Neural cell (in vitro differentiated cells): ENCODE measurements at regions not wholly inside any gene's neighbourhood (a gene's known extent, or its start where the extent isn't known, plus 50 kb on each side); places are given as distances from the start of the nearest gene placed in this dataset.

ENCODE experiments used
- H2AFZ ChIP-seq: fragments of 200-600, 300-800 bp; sonication (generic), shearing (Covaris generic); 2 replicates; pipeline ENCODE4 v1.6.0; 2014; ENCODE audit warnings: low read depth, mild to moderate bottlenecking, antibody characterized with exemption, low read length, moderate library complexity
- H3F3A ChIP-seq: fragments of 200-600 bp; shearing (Covaris generic); 2 replicates; pipeline ENCODE4 v1.6.1; 2016; ENCODE audit warnings: mild to moderate bottlenecking, moderate library complexity, mixed read lengths, antibody characterized with exemption, low read length; ENCODE audit not compliant: insufficient read depth, poor library complexity, severe bottlenecking
- H3K27ac ChIP-seq: fragments of 200-600, 300-800 bp; sonication (generic), shearing (Covaris generic); 2 replicates; pipeline ENCODE4 v1.5.1; 2014; ENCODE audit warnings: mild to moderate bottlenecking, low read length, moderate library complexity
- H3K27me3 ChIP-seq: fragments of 300-800, 200-600 bp; sonication (generic), shearing (Covaris generic); 2 replicates; pipeline ENCODE4 v1.6.0; 2014; ENCODE audit warnings: mild to moderate bottlenecking, low read depth, low read length, moderate library complexity; ENCODE audit not compliant: insufficient read depth
- H3K36me3 ChIP-seq: fragments of 300-800, 200-600 bp; sonication (generic), shearing (Covaris generic); 2 replicates; pipeline ENCODE4 v1.5.1; 2014; ENCODE audit warnings: mild to moderate bottlenecking, antibody characterized with exemption, low read length, moderate library complexity; ENCODE audit not compliant: insufficient read depth
- H3K4me2 ChIP-seq: fragments of 300-800, 200-600 bp; sonication (generic), shearing (Covaris generic); 2 replicates; pipeline ENCODE4 v1.6.0; 2014; ENCODE audit warnings: mild to moderate bottlenecking, low read length
- H3K4me3 ChIP-seq: fragments of 300-800, 200-600 bp; sonication (generic), shearing (Covaris generic); 2 replicates; pipeline ENCODE4 v1.5.1; 2014; ENCODE audit warnings: mild to moderate bottlenecking, low read length, moderate library complexity
- H3K79me2 ChIP-seq: fragments of 200-600 bp; shearing (Covaris generic); replicated peaks from 2 replicates; pipeline ENCODE4 v1.6.0; 2014; ENCODE audit warnings: mild to moderate bottlenecking, low read length, moderate library complexity; ENCODE audit not compliant: insufficient read depth
- H3K9ac ChIP-seq: fragments of 300-800, 200-600 bp; sonication (generic), shearing (Covaris generic); 2 replicates; pipeline ENCODE4 v1.6.1; 2016; ENCODE audit warnings: mild to moderate bottlenecking, low read length, mixed read lengths
- H3K9me2 ChIP-seq: fragments of 200-600 bp; shearing (Covaris generic); 2 replicates; pipeline ENCODE4 v1.6.1; 2016; ENCODE audit warnings: mild to moderate bottlenecking, low read length, mixed read lengths; ENCODE audit not compliant: insufficient read depth
- H3K9me3 ChIP-seq: fragments of 200-600, 300-800 bp; sonication (generic), shearing (Covaris generic); 2 replicates; pipeline ENCODE4 v1.6.1; 2016; ENCODE audit warnings: mild to moderate bottlenecking, mixed run types, low read length, moderate library complexity, mixed read lengths
- H4K20me1 ChIP-seq: fragments of 200-600 bp; shearing (Covaris generic); 2 replicates; pipeline ENCODE4 v1.6.1; 2016; ENCODE audit warnings: mild to moderate bottlenecking, mixed run types; ENCODE audit not compliant: insufficient read depth
- CTCF ChIP-seq: fragments of 450-650 bp; IDR thresholded peaks from 2 replicates; pipeline ENCODE4 v1.5.1; 2014; ENCODE audit warnings: antibody characterized with exemption, mild to moderate bottlenecking, moderate library complexity; ENCODE audit not compliant: poor library complexity, severe bottlenecking
- EP300 ChIP-seq: fragments of 450-650 bp; conservative IDR thresholded peaks from 2 replicates; pipeline ENCODE4 v1.6.1; 2014; ENCODE audit warnings: antibody characterized with exemption, mild to moderate bottlenecking, moderate library complexity; ENCODE audit not compliant: poor library complexity, severe bottlenecking
- EZH2 ChIP-seq: fragments of 200-600, 300-800 bp; shearing (Covaris generic), sonication (generic); IDR thresholded peaks from 2 replicates; pipeline ENCODE4 v1.6.1; 2014; ENCODE audit warnings: antibody characterized with exemption, low read length, borderline replicate concordance, mild to moderate bottlenecking; ENCODE audit not compliant: insufficient read depth, poor library complexity, severe bottlenecking
- MXI1 ChIP-seq: fragments of 450-650 bp; conservative IDR thresholded peaks from 2 replicates; pipeline ENCODE4 v1.6.1; 2014; ENCODE audit warnings: antibody characterized with exemption, mild to moderate bottlenecking; ENCODE audit not compliant: poor library complexity, severe bottlenecking
- POLR2AphosphoS5 ChIP-seq: IDR thresholded peaks from 2 replicates; pipeline ENCODE4 v1.6.1; 2012
- RAD21 ChIP-seq: fragments of 450-650 bp; conservative IDR thresholded peaks from 2 replicates; pipeline ENCODE4 v1.6.1; 2014; ENCODE audit warnings: antibody characterized with exemption, mild to moderate bottlenecking, moderate library complexity
- REST ChIP-seq: IDR thresholded peaks from 2 replicates; pipeline ENCODE4 v1.6.1; 2012; ENCODE audit warnings: borderline replicate concordance
- SMC3 ChIP-seq: fragments of 450-650 bp; conservative IDR thresholded peaks from 2 replicates; pipeline ENCODE4 v1.6.1; 2014; ENCODE audit warnings: antibody characterized with exemption, mild to moderate bottlenecking, moderate library complexity; ENCODE audit not compliant: poor library complexity
- TAF1 ChIP-seq: IDR thresholded peaks from 2 replicates; pipeline ENCODE4 v1.6.1; 2012; ENCODE audit warnings: low read depth

DNA sequence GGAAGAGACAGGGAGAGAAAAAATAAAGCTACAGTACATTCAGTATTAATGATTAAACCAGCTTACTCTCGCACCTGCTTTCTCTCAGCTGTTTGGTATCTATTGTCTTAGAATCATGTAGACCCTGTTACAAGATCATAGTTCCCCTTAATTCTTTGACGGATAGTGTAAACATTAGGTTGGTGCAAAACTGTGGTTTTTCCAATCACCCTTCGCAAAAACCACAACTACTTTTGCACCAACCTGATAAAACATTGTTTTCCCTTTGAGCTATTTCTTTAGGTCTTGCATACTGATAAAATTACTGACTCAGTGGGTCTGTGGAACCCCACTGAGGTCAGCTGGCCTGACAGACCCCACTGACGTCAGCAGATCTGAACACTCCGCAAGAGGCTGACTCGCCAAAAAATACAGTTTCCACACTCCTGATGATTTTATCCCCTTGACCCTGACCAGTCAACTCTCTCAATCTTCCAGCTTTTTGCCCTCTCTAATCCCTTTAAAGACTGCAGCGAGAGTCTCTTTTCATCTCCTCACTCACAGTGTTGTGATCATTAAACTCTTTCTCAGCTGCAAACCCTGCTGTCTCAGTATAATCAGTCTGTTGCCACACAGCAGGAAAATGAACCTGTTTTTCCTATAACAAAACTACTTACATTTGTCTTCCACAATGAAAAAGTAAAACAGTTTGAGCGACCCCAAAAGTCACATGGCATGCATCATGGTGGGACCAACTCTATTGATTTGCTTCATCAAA, 123.9 kb downstream of the SLITRK6 start:
- Histone ChIP-seq H3K9ac (no peak overlapping the region), H2AFZ (no peak overlapping the region), H4K20me1 (no peaks in the 10 kb centered on the region), H3K79me2 (no peaks in the 10 kb centered on the region), H3K27me3 (no peaks in the 10 kb centered on the region), H3K4me2 (no peak overlapping the region), H3K9me2 (no peaks in the 10 kb centered on the region), H3K9me3 (peaks cover 7% of the 10 kb centered on the region), H3K36me3 (no peaks in the 10 kb centered on the region), H3K27ac (no peak overlapping the region), H3K4me3 (no peak overlapping the region), H3F3A (no peaks in the 10 kb centered on the region)
- TF ChIP-seq MXI1: no peak
- no peak for TF ChIP-seq RAD21
- no peak for TF ChIP-seq POLR2AphosphoS5
- TF ChIP-seq SMC3: no peak
- TF ChIP-seq TAF1: no peak
- TF ChIP-seq CTCF: no peak
- TF ChIP-seq EP300: no peak
- TF ChIP-seq REST: no peak
- no peak for TF ChIP-seq EZH2

- Histone ChIP-seq H3K9me3 (peaks cover 7% of the 10 kb centered on the region), H3K9ac (no peak overlapping the region), H3K4me2 (no peak overlapping the region), H3K36me3 (no peaks in the 10 kb centered on the region), H3K9me2 (no peaks in the 10 kb centered on the region), H3K4me3 (no peak overlapping the region), H4K20me1 (no peaks in the 10 kb centered on the region), H3F3A (no peaks in the 10 kb centered on the region), H2AFZ (no peak overlapping the region), H3K79me2 (no peaks in the 10 kb centered on the region), H3K27me3 (no peaks in the 10 kb centered on the region), H3K27ac (no peak overlapping the region)
- no peak for TF ChIP-seq RAD21
- TF ChIP-seq POLR2AphosphoS5: no peak
- no peak for TF ChIP-seq TAF1
- TF ChIP-seq MXI1: no peak
- TF ChIP-seq CTCF: no peak
- no peak for TF ChIP-seq REST
- TF ChIP-seq EZH2: no peak
- TF ChIP-seq SMC3: no peak
- TF ChIP-seq EP300: no peak
Observed at GRCh38 chr13:85671336-85671735, 127.9 kb downstream of the SLITRK6 start.
